ENCODE measurements at regions not wholly inside any gene's neighbourhood (a gene's known extent, or its start where the extent isn't known, plus 50 kb on each side); places are given as distances from the start of the nearest gene placed in this dataset.

- TF ChIP-seq, protein P1, sequence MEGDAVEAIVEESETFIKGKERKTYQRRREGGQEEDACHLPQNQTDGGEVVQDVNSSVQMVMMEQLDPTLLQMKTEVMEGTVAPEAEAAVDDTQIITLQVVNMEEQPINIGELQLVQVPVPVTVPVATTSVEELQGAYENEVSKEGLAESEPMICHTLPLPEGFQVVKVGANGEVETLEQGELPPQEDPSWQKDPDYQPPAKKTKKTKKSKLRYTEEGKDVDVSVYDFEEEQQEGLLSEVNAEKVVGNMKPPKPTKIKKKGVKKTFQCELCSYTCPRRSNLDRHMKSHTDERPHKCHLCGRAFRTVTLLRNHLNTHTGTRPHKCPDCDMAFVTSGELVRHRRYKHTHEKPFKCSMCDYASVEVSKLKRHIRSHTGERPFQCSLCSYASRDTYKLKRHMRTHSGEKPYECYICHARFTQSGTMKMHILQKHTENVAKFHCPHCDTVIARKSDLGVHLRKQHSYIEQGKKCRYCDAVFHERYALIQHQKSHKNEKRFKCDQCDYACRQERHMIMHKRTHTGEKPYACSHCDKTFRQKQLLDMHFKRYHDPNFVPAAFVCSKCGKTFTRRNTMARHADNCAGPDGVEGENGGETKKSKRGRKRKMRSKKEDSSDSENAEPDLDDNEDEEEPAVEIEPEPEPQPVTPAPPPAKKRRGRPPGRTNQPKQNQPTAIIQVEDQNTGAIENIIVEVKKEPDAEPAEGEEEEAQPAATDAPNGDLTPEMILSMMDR (IDR thresholded peaks at IDR 0.05), result no peak
- no peak for TF ChIP-seq EZH2phosphoT487 (IDR thresholded peaks at IDR 0.05)
Measured at GRCh38 chr4:137312257-137312656, 220.0 kb downstream of the PCDH18 start.
